ENCODE measurements at regions not wholly inside any gene's neighbourhood (a gene's known extent, or its start where the extent isn't known, plus 50 kb on each side); places are given as distances from the start of the nearest gene placed in this dataset.

GRCh38 chr9:108473209-108474112 is 382.3 kb downstream of the ACTL7B start:
- TF ChIP-seq ZFX (IDR thresholded peaks at IDR 0.05; ENCODE audit: borderline replicate concordance): no peak
- no peak for TF ChIP-seq CTCF (IDR thresholded peaks at IDR 0.05)
- peak overlapping the region; percentile 25; the same call in 1 of the 2 replicates for H3K27ac ChIP-seq

- TF ChIP-seq ZFX (IDR thresholded peaks at IDR 0.05; ENCODE audit: borderline replicate concordance) (no peak), CTCF (IDR thresholded peaks at IDR 0.05) (no peak)
- H3K27ac ChIP-seq: no peak overlapping the region
These were observed 386.1 kb downstream of the ACTL7B start for GRCh38 chr9:108469654-108470053.

- TF ChIP-seq ZFX (IDR thresholded peaks at IDR 0.05; ENCODE audit: borderline replicate concordance) (no peak), CTCF (IDR thresholded peaks at IDR 0.05) (peak; percentile 77)
- H3K27ac ChIP-seq: peak overlapping the region; percentile 60
These were observed 387.4 kb downstream of the ACTL7B start for GRCh38 chr9:108468364-108468763.

GRCh38 chr9:108467653-108468324 is 388.0 kb downstream of the ACTL7B start:
- no peak for TF ChIP-seq ZFX (IDR thresholded peaks at IDR 0.05; ENCODE audit: borderline replicate concordance)
- TF ChIP-seq CTCF (IDR thresholded peaks at IDR 0.05): no peak
- peak overlapping the region; percentile 60 for H3K27ac ChIP-seq

- H3K27ac ChIP-seq: peak overlapping the region; percentile 60
- TF ChIP-seq ZFX (IDR thresholded peaks at IDR 0.05; ENCODE audit: borderline replicate concordance) (no peak), CTCF (IDR thresholded peaks at IDR 0.05) (no peak)
These were observed 388.6 kb downstream of the ACTL7B start for GRCh38 chr9:108467161-108467560.

GRCh38 chr9:108466304-108466703 is 389.5 kb downstream of the ACTL7B start:
- H3K27ac ChIP-seq: no peak overlapping the region
- no peak for TF ChIP-seq CTCF (IDR thresholded peaks at IDR 0.05)
- no peak for TF ChIP-seq ZFX (IDR thresholded peaks at IDR 0.05; ENCODE audit: borderline replicate concordance)

All from 22Rv1 (cell line).